PC-3 (cell line): ENCODE measurements at regions not wholly inside any gene's neighbourhood (a gene's known extent, or its start where the extent isn't known, plus 50 kb on each side); places are given as distances from the start of the nearest gene placed in this dataset.
A peak's percentile ranks its signal among the peaks of the same experiment; 100 is the strongest.

Experiments
- ATAC-seq: fragments of 200-7000 bp; cut with Tn5 transposase; 2 replicates; pipeline ENCODE4 v1.9.1; 2020; ENCODE audit warnings: mild to moderate bottlenecking, moderate library complexity
- BruUV-seq: library from RNA; stranded (reverse); fragments of 400-500 nt; replicated peaks from 2 replicates; lab custom pipeline; 2021; lab: Mats Ljungman, UMichigan
- CTCF ChIA-PET: fragments of 300-600 bp; sonication (Branson Sonifier 250); formaldehyde crosslinking; loops from one replicate; lab custom pipeline; 2022; ENCODE audit warnings: antibody characterized with exemption; lab: Charles Lee
- POLR2A ChIA-PET: fragments of 300-600 bp; sonication (Branson Sonifier 250); formaldehyde crosslinking; loops from one replicate; lab custom pipeline; 2022; ENCODE audit warnings: antibody characterized with exemption; ENCODE audit not compliant: unreplicated experiment; lab: Charles Lee
- DNase-seq: peaks from one replicate; pipeline ENCODE4 v3.0.0-alpha.2; 2015
- H2AFZ ChIP-seq: fragments of 300-600 bp; sonication (generic); 2 replicates; pipeline ENCODE4 v1.6.0; 2016; ENCODE audit warnings: antibody characterized with exemption, low read length
- H3F3A ChIP-seq: fragments of 300-600 bp; sonication (generic); one replicate; pipeline ENCODE4 v1.6.0; 2017; ENCODE audit warnings: antibody characterized with exemption, low read length, control low read depth, mild to moderate bottlenecking; ENCODE audit not compliant: unreplicated experiment
- H3K27ac ChIP-seq: fragments of 300-600 bp; sonication (generic); 2 replicates; pipeline ENCODE4 v1.5.1; 2016; ENCODE audit warnings: mild to moderate bottlenecking, low read length
- H3K27me3 ChIP-seq: fragments of 300-600 bp; sonication (generic); 2 replicates; pipeline ENCODE4 v1.6.1; 2016; ENCODE audit warnings: low read length, mixed read lengths
- H3K36me3 ChIP-seq: fragments of 300-600 bp; sonication (generic); 2 replicates; pipeline ENCODE4 v1.6.1; 2016; ENCODE audit warnings: low read depth, mixed run types, low read length, mixed read lengths
- H3K4me1 ChIP-seq: fragments of 300-600 bp; sonication (generic); 2 replicates; pipeline ENCODE4 v1.5.1; 2016; ENCODE audit warnings: low read length; ENCODE audit not compliant: insufficient read depth
- H3K4me2 ChIP-seq: fragments of 300-600 bp; sonication (generic); 2 replicates; pipeline ENCODE4 v1.6.0; 2016; ENCODE audit warnings: low read length
- H3K4me3 ChIP-seq: fragments of 300-600 bp; sonication (generic); 2 replicates; pipeline ENCODE4 v1.5.1; 2016; ENCODE audit warnings: mild to moderate bottlenecking, low read length, mixed read lengths
- H3K79me2 ChIP-seq: fragments of 300-600 bp; sonication (generic); 2 replicates; pipeline ENCODE4 v1.6.1; 2017; ENCODE audit warnings: low read length, mixed read lengths
- H3K9ac ChIP-seq: fragments of 300-600 bp; sonication (generic); 2 replicates; pipeline ENCODE4 v1.6.0; 2016; ENCODE audit warnings: mild to moderate bottlenecking, low read length
- H3K9me2 ChIP-seq: fragments of 300-600 bp; sonication (generic); replicated peaks from 2 replicates; pipeline ENCODE4 v1.6.1; 2016; ENCODE audit warnings: mixed run types, low read length, mixed read lengths
- H3K9me3 ChIP-seq: fragments of 300-600 bp; sonication (generic); 2 replicates; pipeline ENCODE4 v1.6.1; 2016; ENCODE audit warnings: low read length, mixed read lengths
- H4K20me1 ChIP-seq: fragments of 300-600 bp; sonication (generic); 2 replicates; pipeline ENCODE4 v1.6.1; 2016; ENCODE audit warnings: low read length, mixed read lengths
- CTCF ChIP-seq: fragments of 300-600 bp; sonication (generic); conservative IDR thresholded peaks from 2 replicates; pipeline ENCODE4 v1.5.1; 2017; ENCODE audit warnings: antibody characterized with exemption, low read depth, mild to moderate bottlenecking, low read length
- EZH2 ChIP-seq: fragments of 300-600 bp; sonication (generic); IDR thresholded peaks from one replicate; pipeline ENCODE4 v1.6.1; 2017; ENCODE audit warnings: antibody characterized with exemption, mild to moderate bottlenecking, low read length; ENCODE audit not compliant: unreplicated experiment
- EZH2phosphoT487 ChIP-seq: fragments of 300-600 bp; sonication (generic); IDR thresholded peaks from 2 replicates; pipeline ENCODE4 v1.6.1; 2018; ENCODE audit warnings: mild to moderate bottlenecking, antibody characterized with exemption, low read length, borderline replicate concordance
- intact Hi-C: fragments of 100-400 bp; cut with micrococcal nuclease; formaldehyde crosslinking; loops from 2 replicates; pipeline ENCODE4 v1.9.0; 2023

- Histone ChIP-seq H3K9ac (no peak overlapping the region), H3K4me1 (peaks cover 15% of the 10 kb centered on the region), H3K9me2 (no peaks in the 10 kb centered on the region), H4K20me1 (no peaks in the 10 kb centered on the region), H3F3A (no peaks in the 10 kb centered on the region), H3K27ac (no peak overlapping the region), H3K36me3 (no peaks in the 10 kb centered on the region), H3K4me3 (no peak overlapping the region), H2AFZ (no peak overlapping the region), H3K4me2 (no peak overlapping the region), H3K79me2 (no peaks in the 10 kb centered on the region), H3K9me3 (0 out of 2 replicates have a peak, but pooled peaks cover 8% of the 10 kb centered on the region), H3K27me3 (no peaks in the 10 kb centered on the region)
- DNase-seq: no peak
- ChIA-PET CTCF (no interaction called here), POLR2A (no interaction called here)
- BruUV-seq: no TSS peak
- no peak for TF ChIP-seq EZH2phosphoT487
- TF ChIP-seq EZH2: no peak
- no peak for TF ChIP-seq CTCF
- intact Hi-C loops: no loop called here
- no peak for ATAC-seq
These were observed 741.2 kb downstream of the PTPRU start for GRCh38 chr1:29977550-29977949.

- ATAC-seq (no peak), DNase-seq (peak; percentile 49)
- Histone ChIP-seq H3K4me1 (peaks cover 15% of the 10 kb centered on the region), H3K9me3 (0 out of 2 replicates have a peak, but pooled peaks cover 8% of the 10 kb centered on the region), H3K36me3 (no peaks in the 10 kb centered on the region), H2AFZ (no peak overlapping the region), H4K20me1 (no peaks in the 10 kb centered on the region), H3K4me3 (no peak overlapping the region), H3K9ac (no peak overlapping the region), H3K4me2 (no peak overlapping the region), H3K79me2 (no peaks in the 10 kb centered on the region), H3K27me3 (no peaks in the 10 kb centered on the region), H3K9me2 (no peaks in the 10 kb centered on the region), H3F3A (no peaks in the 10 kb centered on the region), H3K27ac (peak overlapping the region; percentile 59)
- ChIA-PET CTCF (no interaction called here), POLR2A (no interaction called here)
- TF ChIP-seq EZH2 (no peak), EZH2phosphoT487 (no peak), CTCF (no peak)
- BruUV-seq: no TSS peak
- intact Hi-C loops: no loop called here
These were observed 738.8 kb downstream of the PTPRU start for GRCh38 chr1:29975036-29975694.

- Histone ChIP-seq H3K79me2 (no peaks in the 10 kb centered on the region), H2AFZ (no peak overlapping the region), H3K36me3 (no peaks in the 10 kb centered on the region), H3K9me2 (no peaks in the 10 kb centered on the region), H3K9me3 (0 out of 2 replicates have a peak, but pooled peaks cover 8% of the 10 kb centered on the region), H3K4me3 (no peak overlapping the region), H3K4me1 (peaks cover 15% of the 10 kb centered on the region), H3K9ac (no peak overlapping the region), H3K4me2 (peak overlapping the region; percentile 30; the same call in 1 of the 2 replicates), H3F3A (no peaks in the 10 kb centered on the region), H3K27me3 (no peaks in the 10 kb centered on the region), H3K27ac (peak overlapping the region; percentile 59), H4K20me1 (no peaks in the 10 kb centered on the region)
- ChIA-PET POLR2A (no interaction called here), CTCF (no interaction called here)
- DNase-seq (peak; percentile 91), ATAC-seq (peak; percentile 67)
- intact Hi-C loops: no loop called here
- no TSS peak for BruUV-seq
- TF ChIP-seq EZH2phosphoT487: no peak
- no peak for TF ChIP-seq CTCF
- TF ChIP-seq EZH2: no peak
These were observed 738.0 kb downstream of the PTPRU start for GRCh38 chr1:29974316-29974724.
